HG03280 (cell line): ENCODE measurements at regions not wholly inside any gene's neighbourhood (a gene's known extent, or its start where the extent isn't known, plus 50 kb on each side); places are given as distances from the start of the nearest gene placed in this dataset.

ENCODE experiments used
- ATAC-seq: cut with Tn5 transposase; IDR thresholded peaks from one replicate; pipeline ENCODE4 v1.9.1; 2021; ENCODE audit warnings: mild to moderate bottlenecking, moderate library complexity; ENCODE audit not compliant: unreplicated experiment

DNA sequence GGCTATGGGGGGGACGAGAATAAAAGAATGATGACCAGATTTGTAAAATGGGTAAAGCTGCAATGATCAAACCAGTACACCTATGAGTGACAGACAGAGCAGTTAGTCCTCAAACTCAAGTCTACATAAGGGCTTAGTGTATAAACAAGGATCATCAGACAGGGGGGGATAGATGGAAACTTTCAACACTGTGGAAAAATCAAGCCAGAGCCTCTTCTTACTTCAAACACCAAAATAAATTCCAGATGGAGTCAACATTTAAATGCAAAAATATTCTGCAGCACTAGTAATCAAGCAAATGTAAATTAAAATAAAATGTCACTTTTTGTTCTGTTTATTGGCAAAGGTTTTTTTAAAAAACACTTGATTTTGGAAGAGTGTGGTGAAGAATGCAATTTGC is 205.9 kb upstream of the RGMA start:
- ATAC-seq = no peak

DNA sequence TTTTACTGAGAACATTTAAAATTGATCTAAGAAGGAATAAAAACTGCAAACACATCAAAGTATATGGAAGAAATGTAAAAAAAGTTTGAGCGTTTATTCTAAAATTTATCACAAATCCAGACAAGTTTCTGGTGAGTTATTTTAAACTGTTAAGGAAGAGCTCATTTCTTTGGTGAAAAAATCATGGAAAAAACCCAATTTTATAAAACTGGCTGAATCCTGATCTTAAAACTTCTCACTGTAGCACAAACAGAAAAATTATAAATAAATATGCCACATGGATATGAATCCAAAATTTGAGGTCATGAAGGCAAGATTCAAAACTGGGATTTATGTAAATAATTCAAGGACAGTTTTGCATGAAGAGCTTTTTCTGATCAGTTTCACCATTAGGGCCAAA is 205.1 kb upstream of the RGMA start:
- ATAC-seq = no peak

DNA sequence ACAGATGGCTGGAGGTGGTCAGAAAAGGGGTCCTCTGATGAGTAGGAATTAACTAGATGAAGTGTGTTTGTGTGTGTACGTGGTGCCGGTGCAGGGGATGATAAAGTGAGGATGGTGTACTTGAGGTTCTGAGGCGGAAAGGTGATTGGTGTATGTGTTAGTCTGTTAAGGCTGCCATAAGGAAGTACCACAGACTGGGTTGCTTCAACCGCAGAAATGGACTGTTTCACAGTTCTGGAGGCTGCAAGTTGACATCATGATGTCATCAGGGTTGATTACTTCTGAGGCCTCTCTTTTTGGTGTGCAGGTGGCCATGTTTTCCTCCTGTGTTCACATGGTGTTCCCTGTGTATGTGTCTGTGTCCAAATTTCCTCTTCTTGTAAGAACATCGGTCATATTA is 202.4 kb upstream of the RGMA start:
- ATAC-seq = no peak

DNA sequence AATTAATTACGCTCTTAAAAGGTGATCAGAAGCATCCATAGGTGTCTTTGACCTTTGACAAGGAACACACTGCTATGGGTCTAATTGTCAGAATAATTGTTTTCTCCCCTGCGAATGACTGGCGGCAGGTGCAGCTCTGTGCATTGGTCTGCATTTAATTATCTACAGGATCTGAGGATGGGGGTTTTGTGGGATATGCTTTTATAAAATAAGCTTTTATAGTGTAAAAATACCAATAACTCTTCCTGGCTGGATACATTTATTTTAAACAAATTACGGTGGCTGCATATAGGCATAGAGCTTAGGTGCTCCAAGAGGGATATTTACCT is 201.6 kb upstream of the RGMA start:
- ATAC-seq = no peak

DNA sequence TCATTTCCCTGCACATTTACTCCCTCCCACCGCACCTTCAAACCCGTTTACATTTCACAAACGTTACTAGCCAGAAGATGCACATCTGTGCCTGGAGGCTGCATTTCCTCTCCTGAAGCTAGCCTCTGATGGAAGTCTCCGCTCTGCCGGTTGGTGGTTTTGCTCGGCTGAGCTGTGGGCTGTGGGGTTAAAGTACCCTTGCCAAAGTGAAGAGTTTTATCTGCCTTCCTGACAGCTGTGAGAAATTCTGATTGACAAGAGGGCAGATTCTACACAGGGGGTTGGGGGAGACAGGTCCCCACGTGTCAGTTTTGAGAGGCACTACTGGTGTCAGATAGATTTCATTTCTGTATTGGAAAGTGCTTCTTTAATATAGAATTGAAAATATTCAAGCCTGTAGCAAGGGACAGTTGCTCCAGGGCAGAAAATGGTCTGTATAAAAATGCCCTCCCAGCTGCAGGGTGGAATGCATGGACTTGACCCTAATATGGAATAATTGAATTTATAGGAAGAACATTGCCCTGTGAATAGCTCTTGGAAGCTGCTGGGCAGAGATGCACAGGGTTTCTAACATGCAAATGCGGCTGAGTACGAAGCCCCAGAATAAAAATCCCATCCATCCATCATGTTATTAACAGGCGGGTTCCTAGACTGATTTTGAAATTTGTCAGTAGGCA is 201.1 kb upstream of the RGMA start:
- no peak for ATAC-seq

DNA sequence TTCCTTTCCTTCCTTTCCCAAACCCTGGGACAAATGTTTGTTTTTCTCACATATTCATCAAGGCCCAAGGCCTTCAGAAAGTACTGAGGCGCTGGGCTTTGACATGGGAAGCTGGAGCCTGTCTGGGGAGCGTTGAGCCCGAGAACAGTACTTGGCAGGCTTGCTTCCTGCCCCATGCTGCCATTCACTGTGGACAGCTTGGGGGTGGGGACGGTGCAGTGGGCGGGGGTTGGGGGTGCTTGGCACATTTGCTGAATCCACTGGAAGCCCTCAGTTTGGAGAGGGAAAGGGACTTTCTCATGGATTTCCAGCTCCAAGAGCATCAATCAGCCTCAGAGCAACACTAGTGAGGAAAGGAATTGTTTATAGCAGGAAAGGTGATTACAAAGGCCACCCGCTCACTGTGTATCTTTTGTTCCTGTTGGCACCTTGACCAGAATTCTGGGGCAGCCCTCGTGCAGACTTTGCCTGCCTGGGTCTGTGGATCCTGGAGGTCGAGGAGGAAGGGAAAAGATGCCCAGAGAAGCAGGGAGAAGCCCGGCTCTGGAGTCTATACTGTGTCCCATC is 199.8 kb upstream of the RGMA start:
- no peak for ATAC-seq

DNA sequence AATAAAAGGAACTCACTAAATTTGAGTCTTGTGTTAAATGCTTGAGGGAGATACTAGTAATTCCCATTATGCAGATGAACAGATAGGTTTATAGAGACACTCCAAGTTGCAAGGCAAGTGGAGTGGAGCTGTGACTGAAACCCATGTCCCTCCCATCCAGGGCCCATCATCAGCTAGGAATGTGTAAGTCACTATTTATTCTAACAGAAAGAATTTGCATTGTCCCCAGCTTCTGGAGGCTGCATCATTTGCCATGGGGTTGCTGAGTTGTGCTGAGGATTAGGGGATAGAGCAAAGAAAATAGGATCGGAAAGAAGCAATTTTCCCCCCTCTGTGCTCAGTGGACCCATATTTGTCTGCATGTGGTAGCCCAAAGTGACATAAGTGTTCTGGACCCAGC is 197.4 kb upstream of the RGMA start:
- ATAC-seq = no peak

DNA sequence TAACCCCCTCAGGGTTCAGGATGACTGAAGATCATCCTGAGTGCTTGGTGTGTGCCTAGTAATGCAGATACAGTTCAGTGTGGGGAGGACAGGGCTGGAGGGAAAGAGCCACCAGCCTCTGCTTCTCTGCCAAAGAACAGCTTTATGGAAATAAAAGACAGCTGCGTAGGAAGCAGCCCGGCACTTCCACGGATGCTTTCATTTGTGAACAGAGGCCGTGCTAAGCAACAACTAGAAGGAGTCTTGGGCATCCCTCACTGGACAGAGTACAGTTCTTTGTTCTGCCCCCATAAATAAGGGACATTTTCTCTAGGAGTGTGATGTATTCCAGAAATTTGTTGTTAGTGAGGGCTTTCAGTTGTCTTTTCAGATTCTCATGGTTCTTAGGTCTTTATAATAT is 194.8 kb upstream of the RGMA start:
- ATAC-seq = no peak

DNA sequence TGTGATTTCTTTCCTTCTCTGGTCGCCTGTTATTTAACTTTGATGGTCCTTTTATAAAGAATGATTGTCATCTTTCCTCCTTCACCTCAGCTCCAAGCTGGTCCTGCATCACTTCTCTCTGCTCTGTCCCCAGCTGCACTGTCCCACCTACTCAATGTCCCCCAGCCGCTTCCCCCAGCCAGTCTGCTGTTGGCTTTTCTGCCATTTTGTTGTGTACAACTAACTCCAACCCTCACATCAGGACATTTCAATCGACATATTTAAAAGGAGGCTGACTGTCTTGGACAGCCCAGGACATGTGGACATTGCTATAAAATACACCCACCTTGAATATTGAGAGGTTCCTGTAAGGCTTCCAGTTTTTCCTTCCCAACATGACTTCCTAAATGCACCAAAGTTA is 193.8 kb upstream of the RGMA start:
- ATAC-seq = no peak

DNA sequence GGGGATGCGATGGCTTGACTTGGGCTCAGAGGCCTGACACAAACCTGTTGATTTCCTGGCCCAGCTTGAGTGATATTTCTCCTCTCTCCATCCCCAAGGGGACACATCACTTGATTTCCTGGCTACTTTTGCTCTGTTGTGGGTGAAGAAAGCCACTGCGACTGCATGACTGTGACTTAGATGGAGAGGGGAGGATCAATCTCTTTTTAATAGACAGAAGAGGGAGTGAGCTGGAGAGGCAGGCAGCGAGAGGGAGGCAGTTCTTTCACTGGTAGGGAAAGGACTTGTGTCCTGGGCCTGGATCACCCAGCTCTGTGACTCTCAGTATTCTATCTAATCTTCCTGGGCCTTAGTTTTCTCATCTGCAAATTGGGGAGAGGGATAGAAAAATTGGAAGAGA is 189.8 kb upstream of the RGMA start:
- ATAC-seq = no peak

DNA sequence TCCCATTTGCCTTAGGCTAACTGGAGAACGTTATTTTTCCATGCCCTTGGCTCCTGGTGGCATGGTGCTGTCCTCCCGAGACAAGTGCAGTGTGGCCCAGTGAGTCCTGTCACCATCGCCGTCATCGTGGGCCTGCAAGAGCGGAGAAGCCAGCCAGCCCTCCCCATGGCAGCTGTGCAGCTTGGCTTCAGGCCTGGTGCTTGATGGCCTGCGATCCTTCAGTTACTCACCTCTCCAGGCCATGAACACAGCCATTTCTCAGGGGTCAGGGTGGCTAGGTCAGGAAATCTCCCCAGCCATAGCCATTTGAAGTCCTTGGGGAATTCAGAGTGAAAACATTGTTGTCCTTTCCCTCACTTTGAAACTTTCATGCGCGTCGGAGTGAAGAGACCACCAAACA is 189.0 kb upstream of the RGMA start:
- no peak for ATAC-seq

DNA sequence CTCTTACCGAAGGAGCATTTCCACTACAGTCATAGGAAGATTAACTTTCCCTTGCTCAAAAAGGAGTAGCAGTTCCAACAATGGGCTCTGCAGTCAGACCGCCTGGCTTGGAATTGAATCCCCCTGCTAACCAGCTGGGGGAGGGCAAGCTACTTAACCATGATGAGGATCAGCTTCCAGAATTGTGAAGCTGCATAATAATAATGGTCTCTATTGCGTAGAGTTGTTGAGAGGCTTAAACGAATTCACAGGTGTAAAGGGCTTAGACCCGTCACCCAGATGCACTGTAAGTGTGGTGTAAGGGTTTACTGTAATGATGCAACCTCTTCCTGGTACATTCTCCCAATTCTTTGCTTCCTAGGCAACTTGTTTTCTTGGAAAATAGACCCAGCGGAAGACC is 185.2 kb upstream of the RGMA start:
- no peak for ATAC-seq

DNA sequence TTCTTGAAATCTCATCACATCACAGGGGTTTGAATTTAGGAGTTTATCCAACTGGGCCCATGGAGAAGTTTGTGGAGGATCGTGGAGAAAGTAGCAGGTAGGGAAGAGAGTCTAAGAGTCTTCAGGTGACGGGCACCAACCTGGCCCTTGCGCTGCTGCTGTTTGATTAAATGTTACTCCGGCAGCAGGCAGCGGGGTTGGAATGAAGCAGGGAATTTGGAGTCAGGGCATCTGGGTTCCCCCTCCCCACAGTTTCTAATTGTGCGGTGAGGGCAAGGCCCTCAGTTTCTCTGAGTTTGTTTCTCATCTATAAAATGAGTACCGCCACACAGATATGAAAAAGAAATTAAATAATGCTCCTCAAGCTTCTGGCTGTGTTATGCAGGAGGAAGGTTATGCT is 182.9 kb upstream of the RGMA start:
- ATAC-seq = no peak

DNA sequence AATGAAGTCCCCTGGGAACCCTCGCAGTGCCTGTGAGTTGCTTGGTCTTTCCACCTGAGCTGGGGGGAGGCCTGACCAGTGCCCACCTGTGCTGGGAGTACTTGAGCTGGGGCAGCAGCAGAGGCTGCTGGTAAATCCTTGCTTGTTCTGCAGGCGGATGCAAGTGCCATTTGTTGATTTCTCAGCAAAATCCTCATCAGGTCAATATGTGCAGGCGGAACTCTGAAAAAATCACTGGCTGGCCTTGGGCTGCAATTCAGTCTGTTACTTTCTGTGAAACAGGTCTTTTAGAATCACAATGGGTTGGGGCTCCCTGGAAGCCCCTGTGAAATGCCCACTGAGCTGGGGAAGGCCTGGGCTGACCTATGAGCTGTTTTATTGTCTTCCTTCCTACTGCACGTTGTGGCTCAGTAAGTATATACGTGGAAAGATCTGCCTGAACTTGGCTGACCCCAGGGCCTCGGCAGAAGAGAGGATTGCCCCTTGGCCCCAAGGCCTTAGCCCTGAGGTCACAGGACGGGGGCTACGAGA is 182.0 kb upstream of the RGMA start:
- ATAC-seq = no peak

DNA sequence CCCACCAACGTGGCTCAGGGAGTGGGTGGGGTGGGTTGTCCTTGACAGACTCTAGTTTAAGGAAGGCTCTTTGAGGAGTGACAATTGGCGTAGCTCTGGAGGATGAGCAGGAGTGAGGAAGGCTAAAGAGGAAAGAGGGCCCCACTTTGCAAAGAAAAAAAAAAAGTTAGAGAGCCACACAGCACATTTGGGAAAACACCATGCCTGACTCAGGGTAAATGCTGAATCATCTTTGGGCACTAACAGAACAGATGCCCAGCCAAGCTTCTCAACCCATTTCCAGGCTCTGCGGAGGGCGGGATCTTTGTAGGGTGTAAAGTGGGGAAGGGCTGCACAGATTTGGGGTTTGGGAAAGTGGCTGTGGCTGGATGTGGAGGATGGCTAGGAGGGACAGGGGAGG is 179.1 kb upstream of the RGMA start:
- ATAC-seq = no peak

DNA sequence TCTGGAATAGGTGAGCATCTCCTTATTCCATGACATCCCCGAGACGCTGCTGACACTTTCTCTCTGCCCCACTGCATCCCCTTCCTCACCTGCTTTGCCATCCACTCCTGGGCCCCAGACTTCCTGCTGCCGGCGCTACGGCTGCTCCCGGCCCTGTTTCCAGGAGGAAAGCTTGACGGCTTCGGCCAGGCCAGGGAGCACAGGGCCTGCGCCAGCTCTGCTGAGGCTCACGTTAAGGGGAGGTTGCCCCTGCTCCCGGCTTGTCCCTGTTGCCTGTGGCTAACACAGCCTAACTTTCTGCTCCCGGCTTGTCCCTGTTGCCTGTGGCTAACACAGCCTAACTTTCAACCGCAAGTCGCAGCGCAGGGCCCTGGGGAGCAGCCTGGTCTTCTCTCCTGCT is 177.3 kb upstream of the RGMA start:
- ATAC-seq = no peak

DNA sequence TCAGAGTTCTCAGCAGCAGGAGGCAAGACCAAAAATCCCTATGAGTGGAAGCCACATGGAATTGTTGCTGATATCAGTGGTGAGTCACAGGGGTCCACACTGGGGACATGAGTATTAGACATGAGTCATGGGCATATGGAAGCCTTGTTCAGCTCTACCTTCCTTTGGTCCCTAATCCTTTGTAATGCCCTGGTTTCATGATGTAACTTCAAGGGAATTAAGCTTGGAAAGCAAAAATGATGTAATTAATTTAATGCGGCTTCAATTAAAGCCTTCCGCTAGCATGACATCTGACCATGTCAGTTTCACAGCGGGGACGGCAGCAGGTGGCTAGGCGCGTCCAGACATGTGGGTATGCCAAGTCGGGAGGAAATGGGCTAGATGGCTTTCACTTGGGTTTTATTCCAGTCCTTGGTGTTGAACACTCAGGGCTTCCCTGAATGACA is 176.1 kb upstream of the RGMA start:
- ATAC-seq = no peak

DNA sequence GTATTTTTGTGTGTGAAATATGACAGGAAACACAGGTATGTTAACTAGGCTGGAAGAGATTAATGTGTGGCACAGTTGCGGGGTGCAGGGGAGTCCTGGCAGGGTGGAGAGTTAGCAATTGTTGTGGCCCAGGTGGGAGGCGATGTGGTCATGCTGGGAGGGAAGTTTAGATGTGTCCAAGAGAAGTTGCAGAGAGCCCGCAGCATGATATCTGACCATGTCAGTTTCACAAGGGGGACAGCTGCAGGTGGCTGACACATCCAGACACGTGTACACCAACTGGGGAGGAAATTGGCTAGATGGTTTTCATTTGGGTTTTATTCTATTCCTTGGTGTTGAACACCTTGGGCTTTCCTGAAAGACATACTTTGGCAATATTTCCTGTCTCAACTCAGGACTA is 172.8 kb upstream of the RGMA start:
- ATAC-seq = no peak

DNA sequence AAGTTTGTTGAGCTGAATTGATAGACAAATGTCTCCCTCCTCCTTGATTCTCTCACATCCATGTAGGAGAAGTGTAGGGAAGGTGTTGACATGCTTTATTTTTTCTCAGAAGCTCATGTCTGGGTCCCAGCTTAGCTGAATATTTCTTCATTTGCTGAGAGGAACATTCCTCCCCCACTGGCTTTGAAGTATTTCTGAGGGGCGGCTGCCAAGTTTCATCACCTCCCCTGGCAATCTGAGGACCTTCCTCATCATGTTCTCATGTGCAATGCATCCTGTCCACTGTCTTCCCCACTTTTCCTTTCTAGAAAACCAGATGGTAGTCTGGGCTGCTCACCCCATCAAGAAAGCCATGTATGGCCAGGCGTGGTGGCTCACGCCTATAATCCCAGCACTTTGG is 168.9 kb upstream of the RGMA start:
- no peak for ATAC-seq

DNA sequence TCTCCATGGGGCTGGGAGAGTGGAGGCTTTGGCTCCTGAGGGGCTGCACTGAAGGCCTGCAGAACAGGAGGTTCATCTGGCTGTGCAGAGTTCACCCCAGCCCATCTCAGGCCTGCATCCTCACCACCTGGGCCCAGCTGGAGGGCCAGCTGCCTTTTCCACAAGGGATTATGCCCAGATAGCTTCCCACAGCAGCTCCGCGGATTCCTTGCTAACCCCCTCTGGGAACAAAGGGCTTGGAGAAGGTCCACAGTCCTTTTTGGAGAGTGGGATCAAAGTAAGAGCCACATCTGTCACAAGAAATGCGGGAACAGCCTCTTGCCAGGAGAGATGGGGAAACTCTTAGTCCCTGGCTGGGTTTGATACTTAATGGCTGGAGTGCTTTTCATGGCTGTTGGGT is 164.7 kb upstream of the RGMA start:
- ATAC-seq = no peak

DNA sequence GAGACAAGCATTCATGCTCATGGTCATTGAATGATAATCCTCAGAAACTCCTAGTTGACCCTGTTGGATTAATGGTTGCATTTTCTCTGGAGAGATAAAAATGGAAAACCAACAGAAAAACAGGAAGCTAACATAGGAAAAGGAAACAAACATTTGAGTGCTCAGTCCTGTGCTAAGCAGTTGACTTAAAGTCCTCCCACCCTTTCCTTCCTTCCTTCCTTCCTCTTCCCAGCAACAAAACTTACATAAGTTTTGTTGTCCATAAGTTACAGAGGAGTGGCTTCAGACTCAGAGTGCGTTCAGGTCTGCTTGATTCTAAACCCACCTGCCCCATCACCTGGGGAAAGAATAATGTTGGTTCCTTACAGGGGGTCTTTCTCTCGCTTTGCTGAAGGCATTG is 163.8 kb upstream of the RGMA start:
- ATAC-seq = no peak

DNA sequence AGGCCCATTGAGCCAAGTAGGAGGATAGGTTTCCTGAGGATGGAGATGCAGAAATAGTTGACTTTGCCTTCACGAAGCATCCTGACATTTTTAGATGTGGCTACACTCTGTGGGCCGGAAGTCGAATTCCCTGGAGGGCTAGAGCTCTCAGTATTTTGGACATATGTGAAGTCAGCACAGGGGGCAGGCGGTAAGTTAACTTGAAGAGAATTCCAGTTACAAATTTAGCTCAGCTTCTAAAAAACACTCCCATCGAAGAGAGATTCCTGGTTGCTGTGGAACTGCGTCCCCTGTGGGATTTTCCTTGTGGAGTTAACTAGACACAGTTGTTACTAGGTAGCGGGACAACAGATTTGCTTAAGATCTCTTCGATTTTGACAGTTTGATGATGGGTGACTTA is 161.9 kb upstream of the RGMA start:
- ATAC-seq = no peak

DNA sequence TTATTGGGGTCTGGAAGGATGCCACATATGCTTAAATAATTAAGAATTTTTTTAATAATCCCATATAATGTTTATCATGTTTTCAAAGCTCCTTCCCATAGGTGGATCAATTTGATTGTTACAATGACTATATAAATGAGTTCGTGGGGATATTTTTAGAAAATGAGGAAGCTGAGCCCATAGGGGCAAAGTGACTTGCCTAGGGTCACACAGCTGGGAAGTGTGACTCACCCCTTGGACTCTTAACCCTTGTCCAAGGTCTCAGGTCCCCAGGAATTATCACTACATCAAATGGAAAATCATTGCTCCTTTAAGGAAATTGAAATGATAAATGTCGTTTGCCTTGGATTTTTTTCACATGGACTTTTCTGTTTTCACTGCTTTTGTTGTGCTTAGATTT is 161.2 kb upstream of the RGMA start:
- no peak for ATAC-seq
